DOHH2 (cell line): ENCODE measurements at regions not wholly inside any gene's neighbourhood (a gene's known extent, or its start where the extent isn't known, plus 50 kb on each side); places are given as distances from the start of the nearest gene placed in this dataset.

Experiments
- H3F3A ChIP-seq: fragments of 200-600 bp; sonication (generic), shearing (Covaris generic); 2 replicates; pipeline ENCODE4 v1.6.0; 2016; ENCODE audit warnings: antibody characterized with exemption, mild to moderate bottlenecking; ENCODE audit not compliant: control insufficient read depth, insufficient read depth
- H3K27ac ChIP-seq: fragments of 200-600 bp; sonication (generic); 2 replicates; pipeline ENCODE4 v1.5.1; 2014; ENCODE audit warnings: low read depth, mild to moderate bottlenecking, low read length, moderate library complexity
- H3K27me3 ChIP-seq: fragments of 200-600 bp; sonication (generic); 2 replicates; pipeline ENCODE4 v1.6.1; 2014; ENCODE audit warnings: mild to moderate bottlenecking, low read length, mixed read lengths; ENCODE audit not compliant: control insufficient read depth
- H3K36me3 ChIP-seq: fragments of 200-600 bp; sonication (generic); 2 replicates; pipeline ENCODE4 v1.6.1; 2014; ENCODE audit warnings: mild to moderate bottlenecking, low read length, moderate library complexity, mixed read lengths; ENCODE audit not compliant: control insufficient read depth
- H3K4me1 ChIP-seq: fragments of 200-600 bp; sonication (generic); 2 replicates; pipeline ENCODE4 v1.6.1; 2014; ENCODE audit warnings: mild to moderate bottlenecking, low read length, mixed read lengths; ENCODE audit not compliant: control insufficient read depth
- H3K4me2 ChIP-seq: fragments of 200-600 bp; sonication (generic); 2 replicates; pipeline ENCODE4 v1.6.0; 2014; ENCODE audit warnings: mild to moderate bottlenecking, low read length, moderate library complexity
- H3K4me3 ChIP-seq: fragments of 200-600 bp; sonication (generic); 2 replicates; pipeline ENCODE4 v1.5.1; 2014; ENCODE audit warnings: mild to moderate bottlenecking, low read length, mixed read lengths
- H3K79me2 ChIP-seq: fragments of 200-600 bp; sonication (generic); 2 replicates; pipeline ENCODE4 v1.6.1; 2014; ENCODE audit warnings: mild to moderate bottlenecking, low read length, mixed read lengths; ENCODE audit not compliant: control insufficient read depth
- H3K9me2 ChIP-seq: fragments of 200-600 bp; sonication (generic); replicated peaks from 2 replicates; pipeline ENCODE4 v1.6.1; 2014; ENCODE audit warnings: mild to moderate bottlenecking, low read length, mixed read lengths; ENCODE audit not compliant: control insufficient read depth
- H3K9me3 ChIP-seq: fragments of 200-600 bp; sonication (generic); 2 replicates; pipeline ENCODE4 v1.6.1; 2014; ENCODE audit warnings: antibody characterized with exemption, low read length, mixed read lengths; ENCODE audit not compliant: control insufficient read depth, insufficient read depth
- H4K20me1 ChIP-seq: fragments of 200-600 bp; sonication (generic); 2 replicates; pipeline ENCODE4 v1.6.0; 2014; ENCODE audit warnings: low read depth, mild to moderate bottlenecking, antibody characterized with exemption, low read length, moderate library complexity; ENCODE audit not compliant: control insufficient read depth, insufficient read depth
- EZH2phosphoT487 ChIP-seq: fragments of 200-600 bp; sonication (generic); IDR thresholded peaks from 2 replicates; pipeline ENCODE4 v1.6.1; 2017; ENCODE audit warnings: borderline replicate concordance, mild to moderate bottlenecking, antibody characterized with exemption, low read length, moderate library complexity, mixed read lengths
- TF ChIP-seq, protein P1 (sequence below): fragments of 200-600 bp; sonication (generic); IDR thresholded peaks from one replicate; pipeline ENCODE4 v1.5.1; 2014; ENCODE audit warnings: antibody characterized with exemption, mild to moderate bottlenecking, low read depth, low read length; ENCODE audit not compliant: poor library complexity, severe bottlenecking

DNA sequence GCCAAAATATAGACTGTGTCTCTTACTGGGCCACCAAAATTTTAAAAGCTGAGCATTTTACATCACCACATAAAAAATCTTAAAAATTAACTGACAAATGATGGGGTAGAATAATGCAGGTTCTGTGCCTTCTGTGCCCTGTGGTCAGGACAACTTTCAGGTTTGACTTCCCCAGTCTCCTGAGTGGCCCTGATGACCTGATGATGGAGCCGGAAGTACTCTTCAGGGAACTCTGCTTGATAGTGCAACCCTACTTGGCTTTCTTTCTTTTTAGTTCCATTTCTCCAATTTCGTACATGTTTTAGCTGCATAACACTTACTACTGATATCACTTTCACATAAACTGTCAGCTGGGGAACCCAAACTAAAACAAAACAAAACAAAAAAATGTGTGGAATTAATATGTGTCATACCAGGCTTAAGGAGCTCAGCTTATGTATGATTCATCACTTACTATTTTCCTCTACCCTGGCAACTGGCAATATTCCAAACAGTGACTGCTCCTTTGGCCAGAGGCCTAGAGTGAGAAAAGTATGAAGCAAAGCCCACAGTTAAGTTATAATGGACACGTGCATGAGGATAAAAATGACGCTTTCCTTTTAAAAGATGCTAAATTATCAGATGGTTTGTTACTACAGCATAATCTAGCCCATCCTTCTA lies 194.3 kb downstream of the BCHE start:
- Histone ChIP-seq H3K9me3 (no peaks in the 10 kb centered on the region), H3K27ac (no peak overlapping the region), H3K4me2 (no peak overlapping the region)

DNA sequence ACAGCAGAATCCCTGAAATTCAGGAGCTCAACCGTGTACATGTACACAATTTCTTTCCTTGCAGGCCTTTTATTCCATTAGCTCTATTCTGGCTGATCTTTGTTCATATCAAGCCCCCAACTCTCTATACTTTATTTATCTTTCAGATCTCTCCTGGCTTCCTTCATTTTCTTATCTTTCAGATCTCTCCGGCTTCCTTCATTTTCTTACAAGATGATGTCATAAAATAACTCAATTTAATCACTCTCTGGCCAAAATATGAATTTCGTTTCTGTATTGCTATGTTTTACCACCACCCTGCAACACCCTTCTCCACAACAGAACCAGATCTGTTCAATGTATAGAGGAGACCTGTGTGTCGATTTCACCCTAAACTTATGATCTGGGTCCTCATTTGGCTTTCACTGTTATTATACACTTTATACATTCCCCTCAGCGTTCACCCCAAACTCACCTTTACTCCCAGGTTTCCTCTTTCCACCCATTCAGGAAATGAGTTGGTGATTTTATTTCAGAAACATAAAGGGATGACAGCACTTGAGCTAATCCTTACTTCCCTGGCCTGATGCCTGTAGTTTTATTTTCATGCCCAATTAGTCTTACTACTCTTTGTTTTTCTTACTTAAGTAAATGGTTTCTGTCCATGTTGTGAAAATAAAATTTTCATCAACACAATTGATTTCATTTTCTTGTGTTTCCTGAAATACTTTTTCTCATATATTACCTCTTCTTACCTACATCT lies 195.5 kb downstream of the BCHE start:
- no peak overlapping the region for H3K4me3 ChIP-seq
- H3K79me2 ChIP-seq = no peaks in the 10 kb centered on the region
- no peak overlapping the region for H3K27ac ChIP-seq
- no peak for TF ChIP-seq EZH2phosphoT487
- TF ChIP-seq, protein P1, sequence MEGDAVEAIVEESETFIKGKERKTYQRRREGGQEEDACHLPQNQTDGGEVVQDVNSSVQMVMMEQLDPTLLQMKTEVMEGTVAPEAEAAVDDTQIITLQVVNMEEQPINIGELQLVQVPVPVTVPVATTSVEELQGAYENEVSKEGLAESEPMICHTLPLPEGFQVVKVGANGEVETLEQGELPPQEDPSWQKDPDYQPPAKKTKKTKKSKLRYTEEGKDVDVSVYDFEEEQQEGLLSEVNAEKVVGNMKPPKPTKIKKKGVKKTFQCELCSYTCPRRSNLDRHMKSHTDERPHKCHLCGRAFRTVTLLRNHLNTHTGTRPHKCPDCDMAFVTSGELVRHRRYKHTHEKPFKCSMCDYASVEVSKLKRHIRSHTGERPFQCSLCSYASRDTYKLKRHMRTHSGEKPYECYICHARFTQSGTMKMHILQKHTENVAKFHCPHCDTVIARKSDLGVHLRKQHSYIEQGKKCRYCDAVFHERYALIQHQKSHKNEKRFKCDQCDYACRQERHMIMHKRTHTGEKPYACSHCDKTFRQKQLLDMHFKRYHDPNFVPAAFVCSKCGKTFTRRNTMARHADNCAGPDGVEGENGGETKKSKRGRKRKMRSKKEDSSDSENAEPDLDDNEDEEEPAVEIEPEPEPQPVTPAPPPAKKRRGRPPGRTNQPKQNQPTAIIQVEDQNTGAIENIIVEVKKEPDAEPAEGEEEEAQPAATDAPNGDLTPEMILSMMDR = no peak
- H3K4me2 ChIP-seq = no peak overlapping the region
- H3K9me2 ChIP-seq = no peaks in the 10 kb centered on the region
- no peaks in the 10 kb centered on the region for H3K27me3 ChIP-seq
- no peaks in the 10 kb centered on the region for H3K4me1 ChIP-seq
- no peaks in the 10 kb centered on the region for H3K9me3 ChIP-seq
- no peaks in the 10 kb centered on the region for H3K36me3 ChIP-seq
- H4K20me1 ChIP-seq = no peaks in the 10 kb centered on the region
- no peaks in the 10 kb centered on the region for H3F3A ChIP-seq

More for the DNA sequence above, 194.3 kb downstream of the BCHE start:
- Histone ChIP-seq H3K79me2 (no peaks in the 10 kb centered on the region), H3K27me3 (no peaks in the 10 kb centered on the region), H4K20me1 (no peaks in the 10 kb centered on the region), H3K9me2 (no peaks in the 10 kb centered on the region), H3F3A (no peaks in the 10 kb centered on the region), H3K4me1 (no peaks in the 10 kb centered on the region), H3K4me3 (no peak overlapping the region), H3K36me3 (no peaks in the 10 kb centered on the region)
- TF ChIP-seq, protein P1 = no peak
- TF ChIP-seq EZH2phosphoT487 = no peak

DNA sequence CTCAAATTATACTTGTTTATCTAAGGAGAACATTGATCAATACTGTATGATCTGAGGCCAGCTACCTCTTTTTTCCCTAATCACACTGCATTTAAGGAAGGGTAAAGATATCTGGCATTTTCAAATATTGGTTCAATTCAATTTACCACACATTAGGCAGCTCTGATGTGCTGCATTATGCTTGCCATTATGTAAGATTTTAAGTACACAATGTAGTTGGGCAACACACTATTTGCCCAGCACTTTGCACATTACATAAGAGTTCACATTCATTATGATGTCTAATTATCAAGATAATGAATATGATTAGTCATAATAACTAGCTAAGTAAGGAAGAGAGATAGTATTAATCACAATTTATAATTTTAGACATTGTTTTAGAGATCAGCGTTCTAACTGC lies 196.3 kb downstream of the BCHE start:
- H3K27ac ChIP-seq = no peak overlapping the region
- H3K79me2 ChIP-seq = no peaks in the 10 kb centered on the region
- TF ChIP-seq, protein P1 = no peak
- no peak for TF ChIP-seq EZH2phosphoT487
- H3K36me3 ChIP-seq = no peaks in the 10 kb centered on the region
- H4K20me1 ChIP-seq = no peaks in the 10 kb centered on the region
- H3K27me3 ChIP-seq = no peaks in the 10 kb centered on the region
- H3K9me2 ChIP-seq = no peaks in the 10 kb centered on the region
- H3F3A ChIP-seq = no peaks in the 10 kb centered on the region
- no peaks in the 10 kb centered on the region for H3K9me3 ChIP-seq
- no peak overlapping the region for H3K4me2 ChIP-seq
- H3K4me1 ChIP-seq = no peaks in the 10 kb centered on the region
- no peak overlapping the region for H3K4me3 ChIP-seq
